AG08395 (cell line): ENCODE measurements at regions not wholly inside any gene's neighbourhood (a gene's known extent, or its start where the extent isn't known, plus 50 kb on each side); places are given as distances from the start of the nearest gene placed in this dataset.

Experiments
- DNase-seq: peaks from one replicate; pipeline ENCODE4 v3.0.0; 2012; ENCODE audit warnings: mixed read lengths, low spot score

- DNase-seq = no peak
Observed at GRCh38 chr2:147363181-147363580, 481.6 kb upstream of the ACVR2A start.

- DNase-seq = no peak
Observed at GRCh38 chr2:147358375-147358774, 486.5 kb upstream of the ACVR2A start.

GRCh38 chr2:147356157-147356556, 488.7 kb upstream of the ACVR2A start:
- no peak for DNase-seq

DNA sequence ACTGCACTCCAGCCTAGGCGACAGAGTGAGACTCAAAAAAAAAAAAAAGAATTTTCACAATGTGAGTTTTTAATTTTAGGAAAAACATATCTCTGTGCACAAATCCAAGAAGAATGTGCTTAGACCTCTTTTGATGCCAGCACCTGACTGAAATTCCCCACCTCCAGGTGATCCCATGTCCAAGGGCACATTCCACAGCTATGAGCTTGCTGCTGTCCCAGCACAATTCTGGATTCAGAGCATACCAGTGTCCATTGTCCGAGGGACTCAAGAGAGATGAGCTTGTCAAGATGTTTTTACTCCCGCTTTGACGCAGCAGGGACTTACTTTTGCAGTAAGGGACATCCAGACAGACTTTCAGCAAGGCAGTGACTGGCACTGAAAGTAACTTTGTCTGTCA, 489.1 kb upstream of the ACVR2A start:
- no peak for DNase-seq

- no peak for DNase-seq
Observed at GRCh38 chr2:147353072-147353381, 491.8 kb upstream of the ACVR2A start.

GRCh38 chr2:147352264-147353071, 492.4 kb upstream of the ACVR2A start:
- no peak for DNase-seq

DNA sequence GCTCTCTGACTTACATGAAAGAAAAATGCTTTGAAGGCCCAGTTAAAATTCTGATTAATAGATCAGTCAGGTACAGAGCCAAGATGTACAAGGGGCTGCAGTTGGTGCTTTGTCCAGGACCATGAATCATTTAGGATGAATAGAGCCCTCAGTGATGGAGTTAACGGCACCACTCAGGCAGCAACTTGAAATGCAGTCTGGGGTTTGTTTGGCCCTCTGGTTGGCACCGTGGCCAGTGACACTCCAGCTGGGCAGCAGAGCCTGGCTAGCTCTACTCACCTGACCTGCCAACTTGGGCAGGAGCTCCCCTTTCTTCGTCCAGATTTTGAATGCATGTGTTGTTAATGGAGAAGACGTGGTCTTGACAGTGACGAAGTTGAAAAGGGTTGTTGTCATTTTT, 493.0 kb upstream of the ACVR2A start:
- DNase-seq = no peak

- DNase-seq = no peak
Observed at GRCh38 chr2:147348931-147349555, 495.8 kb upstream of the ACVR2A start.

DNA sequence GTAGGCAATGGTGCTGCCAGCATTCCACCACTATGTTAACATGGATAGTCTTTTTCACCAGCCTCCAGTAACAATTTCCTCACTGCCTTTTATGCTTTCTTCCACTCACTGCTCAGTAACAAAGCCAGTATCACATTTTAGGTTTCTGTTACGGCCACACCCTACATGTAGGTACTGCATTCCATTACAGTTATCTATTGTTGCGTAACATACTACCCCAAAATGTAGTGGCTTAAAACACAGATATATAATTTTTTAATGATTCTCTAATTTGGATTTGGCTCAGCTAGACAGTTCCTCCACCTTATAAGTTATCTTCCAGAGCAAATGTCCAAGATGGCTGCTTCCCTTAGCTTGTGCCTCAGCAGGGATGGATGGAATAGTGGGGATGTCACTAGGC, 498.7 kb upstream of the ACVR2A start:
- no peak for DNase-seq

- DNase-seq = peak; percentile 52
Observed at GRCh38 chr2:147345246-147345645, 499.6 kb upstream of the ACVR2A start.

- DNase-seq = no peak
Observed at GRCh38 chr2:147342329-147342728, 502.5 kb upstream of the ACVR2A start.

GRCh38 chr2:147331790-147332419, 512.9 kb upstream of the ACVR2A start:
- peak; percentile 21 for DNase-seq

GRCh38 chr2:147330925-147331324, 513.9 kb upstream of the ACVR2A start:
- DNase-seq = no peak

DNA sequence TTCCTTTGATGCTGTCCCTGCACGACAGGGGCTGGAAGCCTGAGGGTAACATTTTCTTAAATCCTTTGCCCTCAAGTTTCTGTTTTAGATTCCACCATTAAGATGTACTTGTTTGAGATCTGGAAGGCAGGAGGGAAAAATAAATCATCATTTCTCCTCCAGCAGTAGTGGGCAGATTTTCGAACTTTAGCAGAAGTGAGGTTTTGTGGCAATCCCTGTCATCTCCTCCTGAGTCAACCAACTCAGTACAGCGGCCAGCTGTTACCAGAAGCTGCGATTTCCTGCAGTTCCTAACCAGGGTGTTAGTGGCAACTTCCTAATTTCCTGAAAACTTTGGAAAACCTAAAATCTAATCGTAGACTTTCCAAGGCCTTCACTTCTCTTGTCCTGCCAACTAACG, 517.2 kb upstream of the ACVR2A start:
- peak; percentile 36 for DNase-seq

- DNase-seq = no peak
Observed at GRCh38 chr2:147325990-147326389, 518.8 kb upstream of the ACVR2A start.

DNA sequence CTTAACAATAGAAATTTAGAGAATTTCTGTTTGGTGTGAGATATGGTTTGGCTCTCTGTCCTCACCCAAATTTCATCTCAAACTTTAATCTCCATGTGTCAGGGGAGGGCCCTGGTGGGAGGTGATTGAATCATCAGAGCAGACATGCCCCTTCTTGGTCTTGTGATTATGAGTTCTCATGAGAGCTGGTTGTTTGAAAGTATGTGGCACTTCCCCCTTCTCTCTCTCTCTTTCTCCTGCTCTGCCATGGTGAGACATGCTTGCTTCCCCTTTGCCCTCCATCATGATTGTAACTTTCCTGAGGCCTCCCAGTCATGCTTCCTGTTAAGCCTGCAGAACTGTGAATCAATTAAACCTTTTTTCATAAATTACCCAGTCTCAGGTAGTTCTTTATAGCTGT, 524.7 kb upstream of the ACVR2A start:
- no peak for DNase-seq

DNA sequence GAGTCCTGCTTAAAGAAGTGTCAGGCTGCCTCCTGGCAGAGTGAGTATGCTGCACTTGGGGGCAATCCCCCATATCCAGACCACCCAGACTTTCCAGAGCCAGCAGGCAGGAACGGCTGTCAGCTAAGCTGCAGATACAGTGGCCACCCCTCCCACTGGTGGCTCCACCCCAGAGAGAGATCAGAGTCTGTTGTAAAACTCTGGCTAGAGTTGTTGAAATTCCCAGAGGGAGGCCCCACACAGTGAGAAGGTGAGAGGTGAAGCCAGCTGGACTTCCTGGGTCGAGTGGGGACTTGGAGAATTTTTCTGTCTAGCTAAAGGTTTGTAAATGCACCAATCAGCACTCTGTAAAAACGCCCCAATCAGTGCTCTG, 533.8 kb upstream of the ACVR2A start:
- DNase-seq = no peak

DNA sequence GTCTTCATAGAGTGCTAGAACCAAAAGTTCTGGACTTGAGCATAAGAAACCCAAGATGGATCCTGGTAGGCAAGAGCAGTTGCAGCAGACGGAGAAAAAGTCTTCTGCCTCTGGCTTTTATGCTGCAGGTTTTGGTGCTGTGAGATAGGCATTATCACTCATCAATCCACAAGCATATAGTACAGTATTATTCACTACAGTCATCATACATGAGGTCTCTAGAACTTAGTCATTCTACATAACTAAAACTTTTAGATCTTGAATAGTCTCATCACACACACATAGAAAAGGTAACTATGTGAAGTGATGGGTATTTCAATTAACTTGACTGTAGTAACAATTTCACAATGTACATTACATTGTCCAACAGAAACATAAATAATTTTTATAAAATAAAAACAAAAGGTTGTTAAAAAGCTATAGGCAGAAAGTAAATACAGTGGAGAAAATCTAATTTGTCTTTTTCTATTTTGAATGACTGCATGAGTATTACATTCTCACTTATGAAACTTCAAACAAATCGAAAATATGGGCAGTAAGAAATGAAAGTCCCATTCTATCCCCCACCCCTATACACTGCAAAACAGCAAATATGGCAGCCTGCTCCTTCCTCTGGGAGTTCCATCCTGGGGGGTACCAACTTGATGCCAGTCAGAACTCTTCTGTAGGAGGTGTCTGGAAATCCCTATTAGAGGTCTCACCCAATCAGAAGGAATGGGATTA, 534.3 kb upstream of the ACVR2A start:
- no peak for DNase-seq

- no peak for DNase-seq
Observed at GRCh38 chr2:147297820-147298219, 547.0 kb upstream of the ACVR2A start.

GRCh38 chr2:147294825-147295392, 549.9 kb upstream of the ACVR2A start:
- DNase-seq = no peak

- no peak for DNase-seq
Observed at GRCh38 chr2:147293991-147294824, 550.6 kb upstream of the ACVR2A start.

DNA sequence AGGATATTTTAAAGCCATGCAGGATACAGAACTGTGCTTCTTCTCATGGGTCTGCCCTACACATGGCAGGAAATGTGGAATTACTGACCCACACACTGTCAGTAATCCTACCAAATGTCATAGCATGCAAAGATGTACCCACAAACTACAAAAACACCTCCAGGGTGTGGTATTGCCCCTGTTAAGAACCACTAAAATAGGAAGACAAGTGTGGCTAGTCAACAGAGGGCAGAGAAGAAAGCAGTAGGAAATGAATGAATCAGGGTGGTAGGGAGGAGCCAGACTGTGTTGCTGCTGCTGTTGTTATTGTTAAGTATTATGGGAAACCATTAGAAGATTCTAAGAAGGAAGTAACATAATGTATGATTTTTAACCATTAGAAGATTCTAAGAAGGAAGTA, 556.7 kb upstream of the ACVR2A start:
- DNase-seq = no peak
